Spleen (tissue), 7 donors: ENCODE measurements at regions not wholly inside any gene's neighbourhood (a gene's known extent, or its start where the extent isn't known, plus 50 kb on each side); places are given as distances from the start of the nearest gene placed in this dataset.

Experiments used
- POLR2A ChIP-seq, 3 donors: fragments of 450-650 bp; IDR thresholded peaks; one replicate each; pipeline ENCODE4 v1.5.1; 2017; ENCODE audit warnings: antibody characterized with exemption in 3 of 3, mild to moderate bottlenecking in 1 of 3
- POLR2AphosphoS5 ChIP-seq, 3 donors: sonication (generic); formaldehyde crosslinking; IDR thresholded peaks; one replicate each; pipeline ENCODE4 v1.5.1; 2017; ENCODE audit warnings: antibody characterized with exemption in 3 of 3
- TF ChIP-seq, protein P1 (sequence below), 11 experiments: fragments of 200-600 bp in 7 of 11; fragments of 450-650 bp in 4 of 11; sonication (generic) in 4 of 11; IDR thresholded peaks in 8 of 11; conservative IDR thresholded peaks in 3 of 11; 1 replicate in 7 of 11; 2 replicates in 4 of 11; pipeline versions ENCODE4 v1.4.0 to v1.8.0; 2016 to 2021; ENCODE audit warnings: antibody characterized with exemption in 11 of 11, inconsistent platforms in 4 of 11, mild to moderate bottlenecking in 1 of 11
- donor health status: DM: no; HTN: no; CAD: no; lungs with moderate emphysema.
- donor health status: DM: no; HTN: no; CAD: no.
- donor health status: DM: no; HTN: no; CAD: no.

- TF ChIP-seq POLR2A (IDR thresholded peaks at IDR 0.05) (no peak), POLR2AphosphoS5 (IDR thresholded peaks at IDR 0.05) (no peak)
- TF ChIP-seq, protein P1, sequence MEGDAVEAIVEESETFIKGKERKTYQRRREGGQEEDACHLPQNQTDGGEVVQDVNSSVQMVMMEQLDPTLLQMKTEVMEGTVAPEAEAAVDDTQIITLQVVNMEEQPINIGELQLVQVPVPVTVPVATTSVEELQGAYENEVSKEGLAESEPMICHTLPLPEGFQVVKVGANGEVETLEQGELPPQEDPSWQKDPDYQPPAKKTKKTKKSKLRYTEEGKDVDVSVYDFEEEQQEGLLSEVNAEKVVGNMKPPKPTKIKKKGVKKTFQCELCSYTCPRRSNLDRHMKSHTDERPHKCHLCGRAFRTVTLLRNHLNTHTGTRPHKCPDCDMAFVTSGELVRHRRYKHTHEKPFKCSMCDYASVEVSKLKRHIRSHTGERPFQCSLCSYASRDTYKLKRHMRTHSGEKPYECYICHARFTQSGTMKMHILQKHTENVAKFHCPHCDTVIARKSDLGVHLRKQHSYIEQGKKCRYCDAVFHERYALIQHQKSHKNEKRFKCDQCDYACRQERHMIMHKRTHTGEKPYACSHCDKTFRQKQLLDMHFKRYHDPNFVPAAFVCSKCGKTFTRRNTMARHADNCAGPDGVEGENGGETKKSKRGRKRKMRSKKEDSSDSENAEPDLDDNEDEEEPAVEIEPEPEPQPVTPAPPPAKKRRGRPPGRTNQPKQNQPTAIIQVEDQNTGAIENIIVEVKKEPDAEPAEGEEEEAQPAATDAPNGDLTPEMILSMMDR (IDR thresholded peaks at IDR 0.05 in 8 of 11, conservative IDR thresholded peaks at IDR 0.05 in 3 of 11) = no peak
These were observed 1154.6 kb downstream of the GALC start for GRCh38 chr14:86838363-86838762.
